22Rv1 (cell line): ENCODE measurements at regions not wholly inside any gene's neighbourhood (a gene's known extent, or its start where the extent isn't known, plus 50 kb on each side); places are given as distances from the start of the nearest gene placed in this dataset.

Experiments
- ZFX ChIP-seq: fragments of 450-650 bp; IDR thresholded peaks from 2 replicates; pipeline ENCODE4 v1.6.1; 2017; ENCODE audit warnings: antibody characterized with exemption, borderline replicate concordance
- TF ChIP-seq, protein P1 (sequence below): fragments of 450-650 bp; IDR thresholded peaks from 2 replicates; pipeline ENCODE4 v1.5.1; 2017; ENCODE audit warnings: mild to moderate bottlenecking

GRCh38 chr7:109757713-109758112 lies 1188.0 kb downstream of the DNAJB9 start:
- TF ChIP-seq, protein P1, sequence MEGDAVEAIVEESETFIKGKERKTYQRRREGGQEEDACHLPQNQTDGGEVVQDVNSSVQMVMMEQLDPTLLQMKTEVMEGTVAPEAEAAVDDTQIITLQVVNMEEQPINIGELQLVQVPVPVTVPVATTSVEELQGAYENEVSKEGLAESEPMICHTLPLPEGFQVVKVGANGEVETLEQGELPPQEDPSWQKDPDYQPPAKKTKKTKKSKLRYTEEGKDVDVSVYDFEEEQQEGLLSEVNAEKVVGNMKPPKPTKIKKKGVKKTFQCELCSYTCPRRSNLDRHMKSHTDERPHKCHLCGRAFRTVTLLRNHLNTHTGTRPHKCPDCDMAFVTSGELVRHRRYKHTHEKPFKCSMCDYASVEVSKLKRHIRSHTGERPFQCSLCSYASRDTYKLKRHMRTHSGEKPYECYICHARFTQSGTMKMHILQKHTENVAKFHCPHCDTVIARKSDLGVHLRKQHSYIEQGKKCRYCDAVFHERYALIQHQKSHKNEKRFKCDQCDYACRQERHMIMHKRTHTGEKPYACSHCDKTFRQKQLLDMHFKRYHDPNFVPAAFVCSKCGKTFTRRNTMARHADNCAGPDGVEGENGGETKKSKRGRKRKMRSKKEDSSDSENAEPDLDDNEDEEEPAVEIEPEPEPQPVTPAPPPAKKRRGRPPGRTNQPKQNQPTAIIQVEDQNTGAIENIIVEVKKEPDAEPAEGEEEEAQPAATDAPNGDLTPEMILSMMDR = no peak
- TF ChIP-seq ZFX = no peak
